IMR-90 (cell line): ENCODE measurements at regions not wholly inside any gene's neighbourhood (a gene's known extent, or its start where the extent isn't known, plus 50 kb on each side); places are given as distances from the start of the nearest gene placed in this dataset.

ENCODE experiments used
- ATAC-seq: fragments of 200-7000 bp; cut with Tn5 transposase; 2 replicates; pipeline ENCODE4 v1.9.1; 2020; ENCODE audit warnings: low read depth, mild to moderate bottlenecking, moderate library complexity
- BruUV-seq: library from RNA; stranded (reverse); fragments of 400-500 nt; replicated peaks from 2 replicates; lab custom pipeline; 2021; lab: Mats Ljungman, UMichigan
- CTCF ChIA-PET: fragments of 300-600 bp; formaldehyde crosslinking; extraction: SDS; loops from one replicate; lab custom pipeline; 2021; ENCODE audit warnings: antibody characterized with exemption; lab: Yijun Ruan, JAX
- POLR2A ChIA-PET: fragments of 300-600 bp; sonication (Branson Sonifier 250); formaldehyde crosslinking; loops from one replicate; lab custom pipeline; 2022; ENCODE audit warnings: antibody characterized with exemption; ENCODE audit not compliant: unreplicated experiment; lab: Charles Lee
- DNase-seq: peaks from one replicate; pipeline ENCODE4 v3.0.0; 2013
- H2AFZ ChIP-seq: replicated peaks from 2 replicates; pipeline ENCODE3; 2013; ENCODE audit warnings: low read length, mild to moderate bottlenecking; ENCODE audit not compliant: poor library complexity
- H2AK5ac ChIP-seq: 2 replicates; pipeline ENCODE4 v1.6.1; 2013; ENCODE audit warnings: low read depth, low read length, inconsistent platforms
- H2AK9ac ChIP-seq: replicated peaks from 2 replicates; pipeline ENCODE3; 2013; ENCODE audit warnings: mild to moderate bottlenecking, low read depth, low read length, moderate library complexity; ENCODE audit not compliant: poor library complexity
- H2BK120ac ChIP-seq: 2 replicates; pipeline ENCODE4 v1.6.1; 2013; ENCODE audit warnings: low read depth, low read length, inconsistent platforms
- H2BK15ac ChIP-seq: 3 replicates; pipeline ENCODE4 v1.6.1; 2013; ENCODE audit warnings: low read depth, low read length, inconsistent platforms
- H2BK20ac ChIP-seq: 2 replicates; pipeline ENCODE4 v1.6.1; 2013; ENCODE audit warnings: low read depth, mild to moderate bottlenecking, inconsistent platforms, low read length, moderate library complexity
- H2BK5ac ChIP-seq: 2 replicates; pipeline ENCODE4 v1.6.1; 2013; ENCODE audit warnings: mild to moderate bottlenecking, low read depth, low read length, inconsistent platforms; ENCODE audit not compliant: poor library complexity, severe bottlenecking
- H3K14ac ChIP-seq: replicated peaks from 2 replicates; pipeline ENCODE4 v1.6.1; 2013; ENCODE audit warnings: low read depth, low read length, inconsistent platforms
- H3K18ac ChIP-seq: 2 replicates; pipeline ENCODE4 v1.6.1; 2013; ENCODE audit warnings: low read depth, low read length, control low read depth
- H3K23ac ChIP-seq: 2 replicates; pipeline ENCODE4 v1.6.1; 2013; ENCODE audit warnings: low read depth, low read length, inconsistent platforms
- H3K27ac ChIP-seq: 2 replicates; pipeline ENCODE4 v1.5.1; 2013; ENCODE audit warnings: mild to moderate bottlenecking, control low read depth, low read length; ENCODE audit not compliant: insufficient read depth
- H3K27me3 ChIP-seq: 2 replicates; pipeline ENCODE4 v1.6.1; 2013; ENCODE audit warnings: low read length; ENCODE audit not compliant: control insufficient read depth, insufficient read depth
- H3K36me3 ChIP-seq: 2 replicates; pipeline ENCODE4 v1.6.1; 2013; ENCODE audit warnings: low read length, mixed read lengths; ENCODE audit not compliant: control insufficient read depth, insufficient read depth
- H3K4ac ChIP-seq: 2 replicates; pipeline ENCODE4 v1.6.1; 2013; ENCODE audit warnings: low read depth, low read length, inconsistent platforms
- H3K4me1 ChIP-seq: 2 replicates; pipeline ENCODE4 v1.6.1; 2013; ENCODE audit warnings: low read length, mixed read lengths; ENCODE audit not compliant: control insufficient read depth, insufficient read depth
- H3K4me2 ChIP-seq: 2 replicates; pipeline ENCODE4 v1.6.1; 2013; ENCODE audit warnings: low read depth, mild to moderate bottlenecking, control low read depth, low read length, moderate library complexity
- H3K4me3 ChIP-seq: 2 replicates; pipeline ENCODE4 v1.5.1; 2013; ENCODE audit warnings: low read depth, mild to moderate bottlenecking, control low read depth, low read length, moderate library complexity; ENCODE audit not compliant: insufficient read depth
- H3K56ac ChIP-seq: 2 replicates; pipeline ENCODE4 v1.6.1; 2013; ENCODE audit warnings: low read length, inconsistent platforms; ENCODE audit not compliant: insufficient read depth; ENCODE audit errors: extremely low read depth
- H3K79me1 ChIP-seq, 2 experiments: 2 replicates each; pipeline ENCODE4 v1.6.1; 2013; ENCODE audit warnings: low read length in 2 of 2, inconsistent platforms in 1 of 2, low read depth in 1 of 2
- H3K9ac ChIP-seq: 2 replicates; pipeline ENCODE4 v1.6.1; 2013; ENCODE audit warnings: low read depth, low read length, control low read depth
- H3K9me1 ChIP-seq: 2 replicates; pipeline ENCODE4 v1.6.1; 2013; ENCODE audit warnings: low read length, inconsistent platforms; ENCODE audit not compliant: insufficient read depth
- H3K9me3 ChIP-seq: 2 replicates; pipeline ENCODE4 v1.6.1; 2013; ENCODE audit warnings: low read length; ENCODE audit not compliant: control insufficient read depth, insufficient read depth
- H4K20me1 ChIP-seq: 2 replicates; pipeline ENCODE4 v1.6.1; 2013; ENCODE audit warnings: low read length, inconsistent platforms; ENCODE audit not compliant: insufficient read depth
- H4K5ac ChIP-seq: 2 replicates; pipeline ENCODE4 v1.6.1; 2013; ENCODE audit warnings: mild to moderate bottlenecking, low read depth, low read length, control low read depth
- H4K8ac ChIP-seq, 2 experiments: 2 replicates each; pipeline ENCODE4 v1.6.1; 2013; ENCODE audit warnings: low read depth in 2 of 2, low read length in 2 of 2, control low read depth in 1 of 2, inconsistent platforms in 1 of 2
- H4K91ac ChIP-seq: 2 replicates; pipeline ENCODE4 v1.6.1; 2013; ENCODE audit warnings: low read depth, low read length, inconsistent platforms; ENCODE audit not compliant: insufficient read depth
- BHLHE40 ChIP-seq: fragments of 150-350 bp; IDR thresholded peaks from 2 replicates; pipeline ENCODE4 v1.6.1; 2016; ENCODE audit warnings: mild to moderate bottlenecking, low read depth, low read length
- CHD1 ChIP-seq: IDR thresholded peaks from 2 replicates; pipeline ENCODE4 v1.6.1; 2012; ENCODE audit warnings: low read depth, low read length, improper control_type of control experiment
- MAFK ChIP-seq: IDR thresholded peaks from 2 replicates; pipeline ENCODE4 v1.6.1; 2012; ENCODE audit warnings: low read depth, low read length, improper control_type of control experiment
- MAZ ChIP-seq: IDR thresholded peaks from 2 replicates; pipeline ENCODE4 v1.6.1; 2012; ENCODE audit warnings: low read depth, mild to moderate bottlenecking, low read length, improper control_type of control experiment, moderate library complexity, borderline replicate concordance
- MXI1 ChIP-seq: IDR thresholded peaks from 2 replicates; pipeline ENCODE4 v1.6.1; 2012; ENCODE audit warnings: low read depth, mild to moderate bottlenecking, low read length, moderate library complexity, borderline replicate concordance
- NFE2L2 ChIP-seq: fragments of 150-350 bp; IDR thresholded peaks from 2 replicates; pipeline ENCODE4 v1.6.1; 2016; ENCODE audit warnings: low read depth, mild to moderate bottlenecking, low read length
- POLR2A ChIP-seq: IDR thresholded peaks from 2 replicates; pipeline ENCODE4 v1.6.1; 2012; ENCODE audit warnings: mild to moderate bottlenecking, low read depth, low read length
- RFX5 ChIP-seq: IDR thresholded peaks from 2 replicates; pipeline ENCODE4 v1.8.0; 2012; ENCODE audit warnings: low read depth, mild to moderate bottlenecking, low read length, moderate library complexity
- SMC3 ChIP-seq: fragments of 150-350 bp; IDR thresholded peaks from 2 replicates; pipeline ENCODE4 v1.6.1; 2016; ENCODE audit warnings: low read depth, mild to moderate bottlenecking, antibody characterized with exemption, low read length, moderate library complexity
- WGBS, 2 experiments: methylation state at CpG; one replicate each; pipeline versions ENCODE4 v1.1.5 to v1.1.7; 2013; ENCODE audit warnings: missing lambda C conversion rate in 2 of 2; ENCODE audit not compliant: insufficient read length in 1 of 2; ENCODE audit errors: extremely low coverage in 2 of 2; 5-methylcytosine and 5-hydroxymethylcytosine counted together
- dilution Hi-C: fragments of 300-500 bp; cut with HindIII; formaldehyde crosslinking; loops from one replicate; pipeline ENCODE4 v1.14.3; 2018; ENCODE audit warnings: low sequenced_read_pairs; ENCODE audit not compliant: unreplicated experiment
- in situ Hi-C: fragments of 300-500 bp; cut with MboI; formaldehyde crosslinking; loops from 3 replicates; pipeline ENCODE4 v1.14.3; 2019; ENCODE audit warnings: low sequenced_read_pairs, inconsistent platforms, mixed read lengths
- intact Hi-C: fragments of 100-400 bp; cut with micrococcal nuclease; formaldehyde crosslinking; loops from 2 replicates; pipeline ENCODE4 v1.10.0; 2022
- TF ChIP-seq, protein P1 (sequence below): fragments of 150-350 bp; IDR thresholded peaks from 2 replicates; pipeline ENCODE4 v1.6.1; 2017; ENCODE audit warnings: mild to moderate bottlenecking, antibody characterized with exemption, low read length, low read depth
- TF ChIP-seq, protein P2 (sequence below): conservative IDR thresholded peaks from 2 replicates; pipeline ENCODE4 v1.5.1; 2012; ENCODE audit warnings: mild to moderate bottlenecking, low read depth, low read length, improper control_type of control experiment
- TF ChIP-seq, protein P3 (sequence below): fragments of 150-350 bp; IDR thresholded peaks from 2 replicates; pipeline ENCODE4 v1.6.1; 2016; ENCODE audit warnings: low read depth, mild to moderate bottlenecking, low read length, moderate library complexity, borderline replicate concordance

DNA sequence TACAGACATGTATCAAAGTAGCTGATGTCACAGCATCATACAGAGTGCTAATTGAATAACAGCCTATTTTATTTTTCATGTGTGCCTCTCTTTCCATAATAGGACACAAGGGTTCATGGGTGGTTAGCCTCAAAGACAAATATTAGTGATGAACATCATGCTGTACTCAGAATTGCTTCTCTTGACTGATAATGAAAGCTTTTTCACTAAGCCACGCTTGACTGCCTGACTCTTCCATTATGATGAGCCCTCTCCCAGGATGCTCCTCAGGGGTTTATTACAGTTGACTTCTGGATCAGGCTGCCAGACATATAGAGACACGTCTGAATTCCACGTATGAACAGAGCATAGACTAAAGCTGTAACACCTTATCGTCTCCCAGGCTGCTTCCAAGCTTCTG, 2757.5 kb downstream of the PCDH7 start:
- Histone ChIP-seq H2AFZ (no peak overlapping the region), H3K27ac (no peak overlapping the region), H3K4me1 (no peaks in the 10 kb centered on the region), H3K4me3 (no peak overlapping the region), H3K79me1 (no peaks in the 10 kb centered on the region), H3K27me3 (no peaks in the 10 kb centered on the region), H3K9me1 (no peaks in the 10 kb centered on the region), H4K5ac (no peak overlapping the region), H3K56ac (no peak overlapping the region), H2BK120ac (no peak overlapping the region), H2BK20ac (no peak overlapping the region), H3K18ac (no peak overlapping the region), H4K91ac (no peak overlapping the region), H2AK5ac (no peak overlapping the region), H2BK15ac (no peak overlapping the region), H3K36me3 (no peaks in the 10 kb centered on the region), H3K14ac (no peak overlapping the region), H3K4ac (no peak overlapping the region), H2AK9ac (no peak overlapping the region), H3K9me3 (no peaks in the 10 kb centered on the region), H4K8ac (no peak overlapping the region), H3K9ac (no peak overlapping the region), H2BK5ac (no peak overlapping the region), H3K4me2 (no peak overlapping the region), H3K23ac (no peak overlapping the region), H4K20me1 (no peaks in the 10 kb centered on the region)
- intact Hi-C loops (no loop called here), dilution Hi-C loops (no loop called here), in situ Hi-C loops (no loop called here)
- ATAC-seq (no peak), DNase-seq (no peak)
- 40% methylated on average over 2 of the region's 4 CpGs; no CpG with 5 or more reads in 1 of the 2 experiments for WGBS, 2 experiments
- ChIA-PET CTCF (interaction anchor here (0.7 kb wide), 1 partner anchor 1243 kb away, joined by 3 read pairs; no protein-coding TSS in a partner anchor), POLR2A (no interaction called here)
- no TSS peak for BruUV-seq
- TF ChIP-seq NFE2L2 = no peak
- TF ChIP-seq MAZ = no peak
- no peak for TF ChIP-seq MXI1
- TF ChIP-seq RFX5 = no peak
- TF ChIP-seq, protein P1, sequence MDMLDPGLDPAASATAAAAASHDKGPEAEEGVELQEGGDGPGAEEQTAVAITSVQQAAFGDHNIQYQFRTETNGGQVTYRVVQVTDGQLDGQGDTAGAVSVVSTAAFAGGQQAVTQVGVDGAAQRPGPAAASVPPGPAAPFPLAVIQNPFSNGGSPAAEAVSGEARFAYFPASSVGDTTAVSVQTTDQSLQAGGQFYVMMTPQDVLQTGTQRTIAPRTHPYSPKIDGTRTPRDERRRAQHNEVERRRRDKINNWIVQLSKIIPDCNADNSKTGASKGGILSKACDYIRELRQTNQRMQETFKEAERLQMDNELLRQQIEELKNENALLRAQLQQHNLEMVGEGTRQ = no peak
- TF ChIP-seq CHD1 = no peak
- TF ChIP-seq, protein P2, sequence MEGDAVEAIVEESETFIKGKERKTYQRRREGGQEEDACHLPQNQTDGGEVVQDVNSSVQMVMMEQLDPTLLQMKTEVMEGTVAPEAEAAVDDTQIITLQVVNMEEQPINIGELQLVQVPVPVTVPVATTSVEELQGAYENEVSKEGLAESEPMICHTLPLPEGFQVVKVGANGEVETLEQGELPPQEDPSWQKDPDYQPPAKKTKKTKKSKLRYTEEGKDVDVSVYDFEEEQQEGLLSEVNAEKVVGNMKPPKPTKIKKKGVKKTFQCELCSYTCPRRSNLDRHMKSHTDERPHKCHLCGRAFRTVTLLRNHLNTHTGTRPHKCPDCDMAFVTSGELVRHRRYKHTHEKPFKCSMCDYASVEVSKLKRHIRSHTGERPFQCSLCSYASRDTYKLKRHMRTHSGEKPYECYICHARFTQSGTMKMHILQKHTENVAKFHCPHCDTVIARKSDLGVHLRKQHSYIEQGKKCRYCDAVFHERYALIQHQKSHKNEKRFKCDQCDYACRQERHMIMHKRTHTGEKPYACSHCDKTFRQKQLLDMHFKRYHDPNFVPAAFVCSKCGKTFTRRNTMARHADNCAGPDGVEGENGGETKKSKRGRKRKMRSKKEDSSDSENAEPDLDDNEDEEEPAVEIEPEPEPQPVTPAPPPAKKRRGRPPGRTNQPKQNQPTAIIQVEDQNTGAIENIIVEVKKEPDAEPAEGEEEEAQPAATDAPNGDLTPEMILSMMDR = no peak
- TF ChIP-seq BHLHE40 = no peak
- no peak for TF ChIP-seq SMC3
- TF ChIP-seq MAFK = no peak
- TF ChIP-seq, protein P3, sequence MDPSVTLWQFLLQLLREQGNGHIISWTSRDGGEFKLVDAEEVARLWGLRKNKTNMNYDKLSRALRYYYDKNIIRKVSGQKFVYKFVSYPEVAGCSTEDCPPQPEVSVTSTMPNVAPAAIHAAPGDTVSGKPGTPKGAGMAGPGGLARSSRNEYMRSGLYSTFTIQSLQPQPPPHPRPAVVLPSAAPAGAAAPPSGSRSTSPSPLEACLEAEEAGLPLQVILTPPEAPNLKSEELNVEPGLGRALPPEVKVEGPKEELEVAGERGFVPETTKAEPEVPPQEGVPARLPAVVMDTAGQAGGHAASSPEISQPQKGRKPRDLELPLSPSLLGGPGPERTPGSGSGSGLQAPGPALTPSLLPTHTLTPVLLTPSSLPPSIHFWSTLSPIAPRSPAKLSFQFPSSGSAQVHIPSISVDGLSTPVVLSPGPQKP = no peak
- no peak for TF ChIP-seq POLR2A
